ENCODE measurements at regions not wholly inside any gene's neighbourhood (a gene's known extent, or its start where the extent isn't known, plus 50 kb on each side); places are given as distances from the start of the nearest gene placed in this dataset.

DNA sequence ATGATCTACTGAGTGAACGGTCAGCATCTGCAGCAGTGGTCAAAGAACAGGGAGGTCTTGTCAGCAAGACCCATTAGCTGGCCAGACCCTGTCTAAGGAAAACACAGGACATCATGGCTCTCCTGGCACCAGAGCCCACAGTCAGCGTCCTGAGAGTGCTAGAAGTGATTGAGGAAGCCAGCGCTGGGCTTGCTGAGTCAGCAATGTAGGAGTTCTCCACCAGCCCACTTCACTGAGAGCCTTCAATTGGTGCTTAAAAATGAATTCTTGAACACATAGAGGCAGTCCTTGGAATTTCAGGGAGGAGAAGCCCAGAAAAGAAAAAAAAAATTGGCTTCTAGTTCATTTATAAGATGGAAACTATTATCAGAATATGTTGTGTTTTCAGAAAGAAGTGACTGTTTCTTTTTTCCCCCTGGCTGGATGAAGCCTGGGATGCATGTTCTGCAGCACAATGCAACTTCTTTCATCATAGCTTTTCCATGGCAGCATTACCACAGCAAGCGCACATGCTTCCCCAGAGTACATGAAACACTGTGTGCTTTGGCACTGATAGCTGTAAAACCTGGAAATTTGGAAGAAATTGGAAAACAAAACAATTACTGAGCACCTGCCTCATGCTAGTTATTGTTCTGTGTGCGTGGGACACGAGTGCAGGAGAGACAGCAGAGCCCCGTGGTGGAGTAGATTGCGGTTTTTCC is 899.9 kb downstream of the C6orf118 start:
- no peak for TF ChIP-seq EZH2phosphoT487 (IDR thresholded peaks at IDR 0.05; ENCODE audit: borderline replicate concordance)
- TF ChIP-seq, protein P1, sequence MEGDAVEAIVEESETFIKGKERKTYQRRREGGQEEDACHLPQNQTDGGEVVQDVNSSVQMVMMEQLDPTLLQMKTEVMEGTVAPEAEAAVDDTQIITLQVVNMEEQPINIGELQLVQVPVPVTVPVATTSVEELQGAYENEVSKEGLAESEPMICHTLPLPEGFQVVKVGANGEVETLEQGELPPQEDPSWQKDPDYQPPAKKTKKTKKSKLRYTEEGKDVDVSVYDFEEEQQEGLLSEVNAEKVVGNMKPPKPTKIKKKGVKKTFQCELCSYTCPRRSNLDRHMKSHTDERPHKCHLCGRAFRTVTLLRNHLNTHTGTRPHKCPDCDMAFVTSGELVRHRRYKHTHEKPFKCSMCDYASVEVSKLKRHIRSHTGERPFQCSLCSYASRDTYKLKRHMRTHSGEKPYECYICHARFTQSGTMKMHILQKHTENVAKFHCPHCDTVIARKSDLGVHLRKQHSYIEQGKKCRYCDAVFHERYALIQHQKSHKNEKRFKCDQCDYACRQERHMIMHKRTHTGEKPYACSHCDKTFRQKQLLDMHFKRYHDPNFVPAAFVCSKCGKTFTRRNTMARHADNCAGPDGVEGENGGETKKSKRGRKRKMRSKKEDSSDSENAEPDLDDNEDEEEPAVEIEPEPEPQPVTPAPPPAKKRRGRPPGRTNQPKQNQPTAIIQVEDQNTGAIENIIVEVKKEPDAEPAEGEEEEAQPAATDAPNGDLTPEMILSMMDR (conservative IDR thresholded peaks at IDR 0.05; ENCODE audit: low read length) = no peak
- H3K4me1 ChIP-seq (ENCODE audit: insufficient read depth, low read length, poor library complexity, severe bottlenecking) = no peaks in the 10 kb centered on the region
- H3F3A ChIP-seq (ENCODE audit: low read depth) = no peaks in the 10 kb centered on the region
- H3K9ac ChIP-seq (ENCODE audit: low read depth, low read length, poor library complexity, severe bottlenecking) = no peak overlapping the region
- H3K4me3 ChIP-seq (ENCODE audit: low read length, poor library complexity, severe bottlenecking) = no peak overlapping the region
- H3K9me3 ChIP-seq (ENCODE audit: insufficient read depth, low read depth, low read length) = 0 out of 2 replicates have a peak, but pooled peaks cover 4% of the 10 kb centered on the region
- no peak overlapping the region for H2AFZ ChIP-seq (ENCODE audit: low read length)
- no peaks in the 10 kb centered on the region for H4K20me1 ChIP-seq (ENCODE audit: insufficient read depth, low read length, poor library complexity, severe bottlenecking)
- no peaks in the 10 kb centered on the region for H3K36me3 ChIP-seq (ENCODE audit: insufficient read depth, low read length)
- H3K27me3 ChIP-seq (ENCODE audit: insufficient read depth, low read length, poor library complexity, severe bottlenecking) = no peaks in the 10 kb centered on the region
- H3K4me2 ChIP-seq (ENCODE audit: low read depth, low read length, poor library complexity, severe bottlenecking) = no peak overlapping the region
- H3K79me2 ChIP-seq (ENCODE audit: insufficient read depth, low read length) = no peaks in the 10 kb centered on the region
- no peaks in the 10 kb centered on the region for H3K9me2 ChIP-seq (replicated peaks; ENCODE audit: low read depth, low read length)

DNA sequence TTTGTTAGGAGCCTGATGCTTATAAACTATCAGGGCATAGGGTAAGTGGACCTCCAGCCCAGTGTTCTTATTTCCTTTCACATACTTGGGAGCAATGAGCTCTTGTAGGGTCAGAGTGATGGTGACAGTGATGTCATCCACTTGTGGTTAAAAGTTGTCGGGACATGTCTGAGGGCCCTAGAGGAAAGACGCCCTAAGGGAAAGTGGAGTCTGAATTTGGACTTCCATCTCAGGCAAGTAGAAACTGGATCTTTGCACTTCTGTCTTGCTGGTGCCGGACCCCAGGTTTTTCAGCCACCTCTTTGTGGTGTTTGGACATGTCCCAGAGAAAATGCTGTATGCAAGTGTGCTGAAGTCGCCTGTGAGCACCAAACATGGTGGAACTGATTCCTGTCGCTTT is 900.5 kb downstream of the C6orf118 start:
- Histone ChIP-seq H3F3A (ENCODE audit: low read depth) (no peaks in the 10 kb centered on the region), H3K9me3 (ENCODE audit: insufficient read depth, low read depth, low read length) (0 out of 2 replicates have a peak, but pooled peaks cover 4% of the 10 kb centered on the region), H3K36me3 (ENCODE audit: insufficient read depth, low read length) (no peaks in the 10 kb centered on the region), H3K4me3 (ENCODE audit: low read length, poor library complexity, severe bottlenecking) (no peak overlapping the region), H3K27me3 (ENCODE audit: insufficient read depth, low read length, poor library complexity, severe bottlenecking) (no peaks in the 10 kb centered on the region), H3K9me2 (replicated peaks; ENCODE audit: low read depth, low read length) (no peaks in the 10 kb centered on the region), H3K4me2 (ENCODE audit: low read depth, low read length, poor library complexity, severe bottlenecking) (no peak overlapping the region), H2AFZ (ENCODE audit: low read length) (no peak overlapping the region), H3K9ac (ENCODE audit: low read depth, low read length, poor library complexity, severe bottlenecking) (no peak overlapping the region), H3K4me1 (ENCODE audit: insufficient read depth, low read length, poor library complexity, severe bottlenecking) (no peaks in the 10 kb centered on the region), H4K20me1 (ENCODE audit: insufficient read depth, low read length, poor library complexity, severe bottlenecking) (no peaks in the 10 kb centered on the region), H3K79me2 (ENCODE audit: insufficient read depth, low read length) (no peaks in the 10 kb centered on the region)
- TF ChIP-seq EZH2phosphoT487 (IDR thresholded peaks at IDR 0.05; ENCODE audit: borderline replicate concordance) = no peak
- TF ChIP-seq, protein P1 (conservative IDR thresholded peaks at IDR 0.05; ENCODE audit: low read length) = no peak

DNA sequence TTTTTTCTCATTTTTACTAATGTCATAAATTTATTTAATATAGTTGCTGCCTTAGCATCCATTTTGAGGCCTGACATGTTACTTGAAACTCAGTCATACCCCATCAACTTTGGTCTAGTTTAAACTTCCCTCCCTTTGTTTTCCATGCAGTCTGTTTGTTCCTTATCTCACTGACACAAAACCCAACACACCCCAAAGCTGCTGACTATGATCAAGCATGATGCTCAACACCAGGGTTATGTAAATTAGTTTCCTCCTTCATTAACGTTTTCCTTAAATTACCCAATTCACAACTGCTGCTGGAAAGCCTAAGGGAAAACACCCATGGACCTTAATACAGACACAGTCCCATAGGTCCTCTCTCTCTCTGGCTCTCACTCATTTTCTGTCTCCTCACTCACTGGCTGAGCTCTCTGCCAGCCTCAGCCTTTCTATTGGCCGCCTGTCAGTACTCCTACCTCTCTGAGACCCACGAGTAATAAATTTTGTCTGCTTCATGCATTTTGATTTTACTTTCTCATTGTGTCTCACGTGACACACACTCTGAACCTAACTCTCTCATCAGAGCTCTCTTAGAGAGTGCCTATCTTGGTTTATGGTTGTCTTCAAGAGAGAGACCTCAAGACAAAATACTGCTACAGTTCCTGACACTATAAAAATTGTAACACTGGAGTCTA is 904.5 kb downstream of the C6orf118 start:
- H4K20me1 ChIP-seq (ENCODE audit: insufficient read depth, low read length, poor library complexity, severe bottlenecking) = no peaks in the 10 kb centered on the region
- no peak overlapping the region for H3K4me3 ChIP-seq (ENCODE audit: low read length, poor library complexity, severe bottlenecking)
- H3K9me3 ChIP-seq (ENCODE audit: insufficient read depth, low read depth, low read length) = 0 out of 2 replicates have a peak, but pooled peaks cover 4% of the 10 kb centered on the region
- no peaks in the 10 kb centered on the region for H3K27me3 ChIP-seq (ENCODE audit: insufficient read depth, low read length, poor library complexity, severe bottlenecking)
- H2AFZ ChIP-seq (ENCODE audit: low read length) = no peak overlapping the region
- TF ChIP-seq EZH2phosphoT487 (IDR thresholded peaks at IDR 0.05; ENCODE audit: borderline replicate concordance) = no peak
- TF ChIP-seq, protein P1 (conservative IDR thresholded peaks at IDR 0.05; ENCODE audit: low read length) = no peak
- H3K36me3 ChIP-seq (ENCODE audit: insufficient read depth, low read length) = no peaks in the 10 kb centered on the region
- H3K79me2 ChIP-seq (ENCODE audit: insufficient read depth, low read length) = no peaks in the 10 kb centered on the region
- H3K4me1 ChIP-seq (ENCODE audit: insufficient read depth, low read length, poor library complexity, severe bottlenecking) = no peaks in the 10 kb centered on the region
- H3F3A ChIP-seq (ENCODE audit: low read depth) = no peaks in the 10 kb centered on the region
- no peaks in the 10 kb centered on the region for H3K9me2 ChIP-seq (replicated peaks; ENCODE audit: low read depth, low read length)
- no peak overlapping the region for H3K4me2 ChIP-seq (ENCODE audit: low read depth, low read length, poor library complexity, severe bottlenecking)
- H3K9ac ChIP-seq (ENCODE audit: low read depth, low read length, poor library complexity, severe bottlenecking) = no peak overlapping the region
